ENCODE measurements at regions not wholly inside any gene's neighbourhood (a gene's known extent, or its start where the extent isn't known, plus 50 kb on each side); places are given as distances from the start of the nearest gene placed in this dataset.
A peak's percentile ranks its signal among the peaks of the same experiment; 100 is the strongest.

DNA sequence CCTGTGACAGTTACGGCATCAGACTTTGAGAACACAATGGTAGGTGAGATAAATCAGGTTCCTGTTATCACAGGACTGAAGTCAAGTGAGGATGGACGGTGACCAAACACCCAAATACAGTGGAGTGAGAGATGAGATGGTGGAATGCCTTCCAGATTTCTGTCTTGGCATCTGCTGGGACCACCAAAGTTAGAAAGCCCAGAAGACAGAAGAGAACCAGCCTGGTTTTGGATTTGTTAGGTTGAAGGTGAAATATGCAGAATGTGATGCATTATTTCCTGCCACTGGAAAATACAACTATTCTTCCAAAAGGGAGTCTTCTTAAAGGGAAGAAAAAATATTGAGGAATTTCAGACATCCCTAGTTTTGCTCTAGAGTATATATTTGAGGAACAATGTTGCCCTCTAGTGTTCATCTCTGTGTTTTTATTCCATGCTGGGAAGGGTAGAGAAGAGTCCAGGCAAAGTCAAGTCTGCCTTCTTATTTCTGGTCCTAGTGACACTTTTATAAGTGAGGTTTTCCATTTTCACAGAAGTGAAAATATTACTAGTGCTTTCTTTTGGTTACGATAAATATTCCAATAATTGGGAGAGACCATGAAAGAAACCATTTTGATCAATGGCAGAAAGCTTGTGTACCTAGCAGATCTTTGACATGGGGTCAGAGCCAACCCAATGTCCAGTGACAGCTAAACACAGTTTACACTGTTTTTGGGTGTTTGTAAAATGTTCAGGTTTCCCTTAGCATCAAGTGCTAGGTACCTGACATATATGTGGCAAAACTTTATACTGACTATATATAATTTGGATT, 142.3 kb upstream of the ANKH start:
- TF ChIP-seq, protein P1, sequence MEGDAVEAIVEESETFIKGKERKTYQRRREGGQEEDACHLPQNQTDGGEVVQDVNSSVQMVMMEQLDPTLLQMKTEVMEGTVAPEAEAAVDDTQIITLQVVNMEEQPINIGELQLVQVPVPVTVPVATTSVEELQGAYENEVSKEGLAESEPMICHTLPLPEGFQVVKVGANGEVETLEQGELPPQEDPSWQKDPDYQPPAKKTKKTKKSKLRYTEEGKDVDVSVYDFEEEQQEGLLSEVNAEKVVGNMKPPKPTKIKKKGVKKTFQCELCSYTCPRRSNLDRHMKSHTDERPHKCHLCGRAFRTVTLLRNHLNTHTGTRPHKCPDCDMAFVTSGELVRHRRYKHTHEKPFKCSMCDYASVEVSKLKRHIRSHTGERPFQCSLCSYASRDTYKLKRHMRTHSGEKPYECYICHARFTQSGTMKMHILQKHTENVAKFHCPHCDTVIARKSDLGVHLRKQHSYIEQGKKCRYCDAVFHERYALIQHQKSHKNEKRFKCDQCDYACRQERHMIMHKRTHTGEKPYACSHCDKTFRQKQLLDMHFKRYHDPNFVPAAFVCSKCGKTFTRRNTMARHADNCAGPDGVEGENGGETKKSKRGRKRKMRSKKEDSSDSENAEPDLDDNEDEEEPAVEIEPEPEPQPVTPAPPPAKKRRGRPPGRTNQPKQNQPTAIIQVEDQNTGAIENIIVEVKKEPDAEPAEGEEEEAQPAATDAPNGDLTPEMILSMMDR (conservative IDR thresholded peaks at IDR 0.05 in 1 of 2, IDR thresholded peaks at IDR 0.05 in 1 of 2; ENCODE audit: low read depth in 1 of 2, low read length in 2 of 2) = peak; percentile 45 to 63
- no peak for TF ChIP-seq EZH2 (IDR thresholded peaks at IDR 0.05; ENCODE audit: low read length, missing control alignments)
